ENCODE measurements at regions not wholly inside any gene's neighbourhood (a gene's known extent, or its start where the extent isn't known, plus 50 kb on each side); places are given as distances from the start of the nearest gene placed in this dataset.

GRCh38 chr15:69951898-69952555 lies 145.7 kb downstream of the TLE3 start:
- no peak for DNase-seq

- no peak for DNase-seq
Observed at GRCh38 chr15:69953051-69953450, 144.7 kb downstream of the TLE3 start.

GRCh38 chr15:69953816-69954215 lies 143.9 kb downstream of the TLE3 start:
- no peak for DNase-seq

GRCh38 chr15:69954666-69955065 lies 143.1 kb downstream of the TLE3 start:
- DNase-seq: no peak

GRCh38 chr15:69955240-69955894 lies 142.3 kb downstream of the TLE3 start:
- no peak for DNase-seq

- no peak for DNase-seq
Observed at GRCh38 chr15:69956417-69956816, 141.3 kb downstream of the TLE3 start.

- no peak for DNase-seq
Observed at GRCh38 chr15:69957175-69957574, 140.5 kb downstream of the TLE3 start.

GRCh38 chr15:69958496-69959084 lies 139.1 kb downstream of the TLE3 start:
- DNase-seq: no peak

- no peak for DNase-seq
Observed at GRCh38 chr15:69962561-69962960, 135.2 kb downstream of the TLE3 start.

- DNase-seq: no peak
Observed at GRCh38 chr15:69963385-69963784, 134.3 kb downstream of the TLE3 start.

GRCh38 chr15:69971771-69972170 lies 125.9 kb downstream of the TLE3 start:
- DNase-seq: no peak

- DNase-seq: no peak
Observed at GRCh38 chr15:69972436-69972835, 125.3 kb downstream of the TLE3 start.

- peak; percentile 48 for DNase-seq
Observed at GRCh38 chr15:69973102-69973714, 124.5 kb downstream of the TLE3 start.

GRCh38 chr15:69973880-69974279 lies 123.8 kb downstream of the TLE3 start:
- DNase-seq: no peak

GRCh38 chr15:69974321-69974720 lies 123.4 kb downstream of the TLE3 start:
- DNase-seq: no peak

- peak; percentile 85 for DNase-seq
Observed at GRCh38 chr15:69976366-69976994, 121.2 kb downstream of the TLE3 start.

GRCh38 chr15:69978603-69979002 lies 119.1 kb downstream of the TLE3 start:
- DNase-seq: no peak

- DNase-seq: no peak
Observed at GRCh38 chr15:69979262-69979661, 118.5 kb downstream of the TLE3 start.

- no peak for DNase-seq
Observed at GRCh38 chr15:69979783-69980182, 117.9 kb downstream of the TLE3 start.

GRCh38 chr15:69980341-69981059 lies 117.2 kb downstream of the TLE3 start:
- no peak for DNase-seq

- no peak for DNase-seq
Observed at GRCh38 chr15:69982037-69982436, 115.7 kb downstream of the TLE3 start.

- no peak for DNase-seq
Observed at GRCh38 chr15:69983696-69984265, 113.9 kb downstream of the TLE3 start.
